HG02884 (cell line): ENCODE measurements at regions not wholly inside any gene's neighbourhood (a gene's known extent, or its start where the extent isn't known, plus 50 kb on each side); places are given as distances from the start of the nearest gene placed in this dataset.

ENCODE experiments used
- ATAC-seq: cut with Tn5 transposase; IDR thresholded peaks from one replicate; pipeline ENCODE4 v1.9.1; 2021; ENCODE audit warnings: mild to moderate bottlenecking, moderate library complexity; ENCODE audit not compliant: unreplicated experiment

- no peak for ATAC-seq
These were observed 123.0 kb upstream of the ARHGAP28 start for GRCh38 chr18:6606411-6607085.

- no peak for ATAC-seq
These were observed 122.2 kb upstream of the ARHGAP28 start for GRCh38 chr18:6607343-6607742.

DNA sequence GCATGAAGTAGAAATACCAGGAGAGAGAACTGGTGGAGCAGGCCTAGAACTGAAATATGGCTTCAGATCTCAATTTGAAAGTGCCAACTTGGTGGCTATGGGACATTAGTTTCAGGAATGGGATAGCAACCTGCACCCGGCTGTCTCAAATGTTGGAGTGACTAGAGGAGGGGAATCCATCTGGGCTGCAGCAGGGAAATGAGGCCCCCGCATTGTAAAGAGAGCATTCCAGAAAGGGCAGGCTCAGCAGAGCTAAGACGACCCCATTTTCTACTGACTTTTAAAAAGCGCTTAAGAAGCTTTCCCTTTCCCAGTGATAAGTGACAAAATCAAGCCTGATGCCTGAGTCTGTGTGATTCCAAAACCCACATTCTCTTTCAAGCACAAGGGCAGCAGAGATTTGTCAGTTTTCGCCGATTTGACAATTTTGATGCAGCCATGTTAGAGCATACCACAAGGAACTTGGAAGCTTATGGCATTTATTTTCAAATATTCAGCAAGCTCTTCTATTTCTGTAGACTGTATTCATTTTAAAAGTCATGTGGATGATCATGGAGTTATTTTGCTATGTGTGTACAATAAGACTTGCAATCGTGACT is 119.8 kb upstream of the ARHGAP28 start:
- ATAC-seq: no peak

DNA sequence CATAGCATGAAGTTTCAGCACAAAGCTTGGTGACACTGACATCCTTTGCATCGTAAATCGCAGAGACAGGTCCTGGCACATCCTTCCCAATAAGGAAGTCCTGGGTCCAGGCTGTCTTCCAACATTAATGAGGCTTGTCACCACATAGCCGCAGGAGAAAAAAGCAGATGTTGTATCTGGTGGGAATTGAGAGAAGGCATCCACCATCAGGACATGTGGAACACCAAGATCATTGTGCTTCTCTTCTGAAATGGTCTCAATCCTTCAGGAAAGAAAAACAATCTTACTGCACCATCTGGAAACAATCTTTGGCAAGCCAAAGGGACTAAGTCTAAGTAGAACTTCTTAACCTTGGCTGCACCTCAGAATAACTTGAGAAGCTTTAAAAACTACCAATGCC is 119.0 kb upstream of the ARHGAP28 start:
- no peak for ATAC-seq

DNA sequence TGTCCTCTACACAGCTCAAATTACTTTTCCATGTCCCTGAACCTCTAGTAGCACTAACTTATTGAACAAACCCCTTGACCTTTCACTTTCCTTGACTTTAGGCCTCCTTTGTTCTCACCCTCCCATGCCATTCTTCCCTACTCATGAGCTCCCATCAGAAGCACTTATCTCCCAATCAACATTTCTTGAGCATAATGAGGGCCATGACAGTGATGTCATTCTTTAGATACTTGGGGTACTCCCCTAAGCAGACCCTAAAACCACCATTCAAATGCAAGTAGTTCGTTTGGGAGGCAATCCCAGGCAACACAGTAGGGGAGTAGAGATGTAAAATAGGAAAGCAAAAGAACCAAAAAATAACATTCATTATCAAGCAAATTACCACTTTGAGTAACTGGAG is 115.9 kb upstream of the ARHGAP28 start:
- no peak for ATAC-seq

GRCh38 chr18:6614952-6615351 is 114.6 kb upstream of the ARHGAP28 start:
- no peak for ATAC-seq

GRCh38 chr18:6616981-6617380 is 112.5 kb upstream of the ARHGAP28 start:
- ATAC-seq: no peak

DNA sequence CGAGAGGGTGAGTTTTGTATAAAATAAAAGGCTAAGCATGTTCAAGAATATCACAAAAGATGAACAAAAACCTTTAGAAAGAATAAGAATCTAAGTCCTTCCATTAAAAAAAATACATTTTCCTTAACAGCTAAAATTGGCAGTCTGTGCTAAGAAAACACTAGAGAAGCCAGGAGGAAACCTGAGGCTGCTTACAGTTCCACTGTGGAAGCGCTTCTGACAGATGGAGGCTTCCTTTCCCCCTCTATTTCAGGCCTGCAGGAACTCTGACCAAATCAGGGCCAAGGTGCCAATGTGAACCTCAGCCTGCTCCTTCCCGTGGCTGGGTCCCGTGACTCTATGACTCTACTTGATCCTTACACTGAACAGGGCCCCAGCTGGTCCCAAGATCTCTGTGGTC is 108.1 kb upstream of the ARHGAP28 start:
- ATAC-seq: no peak

GRCh38 chr18:6623278-6623677 is 106.2 kb upstream of the ARHGAP28 start:
- ATAC-seq: no peak

DNA sequence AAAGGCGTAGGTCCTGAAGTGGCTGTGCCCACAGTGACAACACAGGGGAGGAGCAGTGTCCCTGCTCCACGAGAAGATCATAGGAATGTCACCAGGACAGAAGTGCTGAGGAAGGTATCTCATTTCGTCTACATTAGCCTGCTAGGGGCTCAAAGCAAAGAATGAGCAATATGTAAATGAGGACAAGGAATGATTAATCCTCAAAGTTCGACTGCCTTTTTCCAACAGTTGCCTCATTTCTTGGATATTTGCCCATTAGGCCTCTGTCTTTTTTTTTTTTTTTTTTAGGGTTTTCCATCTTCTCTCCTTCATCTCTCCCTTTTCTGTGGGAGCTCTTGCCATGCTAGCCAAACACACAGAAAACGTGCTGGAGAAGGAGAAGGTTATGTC is 105.2 kb upstream of the ARHGAP28 start:
- no peak for ATAC-seq

DNA sequence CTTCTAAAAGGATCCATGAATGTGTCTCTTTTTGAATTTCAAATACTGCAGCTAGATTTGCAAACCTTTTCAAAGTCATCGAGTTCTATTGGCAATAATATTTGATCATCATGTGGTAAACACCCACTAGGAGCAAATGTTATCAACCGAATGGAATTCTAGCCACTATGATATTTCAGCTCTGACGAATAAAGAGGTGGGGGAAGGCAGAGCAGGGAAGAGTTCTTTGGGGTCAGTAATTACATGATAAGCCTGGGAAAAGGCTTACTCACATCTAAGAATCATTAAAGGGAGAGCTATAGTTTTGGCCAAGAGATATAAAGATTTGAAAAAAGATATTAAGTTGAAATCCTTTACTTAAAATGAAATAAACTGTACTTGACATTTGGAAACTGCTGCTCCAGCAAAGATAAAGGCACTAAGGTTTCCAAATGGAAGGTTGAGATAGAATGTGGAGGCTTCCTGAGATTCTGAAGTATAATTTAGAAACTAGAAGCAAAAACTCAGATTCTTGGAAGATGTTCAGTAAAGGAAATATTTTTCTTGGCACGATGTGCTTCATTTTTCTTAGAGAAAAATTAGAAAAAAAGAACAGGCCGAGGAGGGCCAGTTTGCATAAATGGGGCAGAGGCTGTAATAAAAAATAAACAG is 104.7 kb upstream of the ARHGAP28 start:
- ATAC-seq: no peak

DNA sequence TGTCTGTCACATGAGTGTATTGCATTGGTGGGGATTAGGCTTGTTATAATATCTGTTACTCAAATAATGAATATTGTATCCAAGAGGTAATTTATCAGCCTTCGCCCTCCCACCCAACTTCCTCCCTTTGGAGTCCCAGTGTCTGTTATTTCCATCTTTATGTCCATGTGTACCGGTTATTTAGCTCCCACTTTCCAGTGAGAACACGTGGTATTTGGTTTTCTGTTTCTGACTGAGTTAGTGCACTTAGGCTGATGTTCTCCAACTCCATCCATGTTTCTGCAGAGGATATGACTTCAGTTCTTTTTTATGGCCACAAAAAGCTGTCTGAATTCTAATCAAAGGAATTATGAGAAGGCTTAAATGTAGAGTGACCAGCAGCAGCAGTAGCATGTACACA is 104.0 kb upstream of the ARHGAP28 start:
- no peak for ATAC-seq

- ATAC-seq: no peak
These were observed 103.1 kb upstream of the ARHGAP28 start for GRCh38 chr18:6626457-6626856.

DNA sequence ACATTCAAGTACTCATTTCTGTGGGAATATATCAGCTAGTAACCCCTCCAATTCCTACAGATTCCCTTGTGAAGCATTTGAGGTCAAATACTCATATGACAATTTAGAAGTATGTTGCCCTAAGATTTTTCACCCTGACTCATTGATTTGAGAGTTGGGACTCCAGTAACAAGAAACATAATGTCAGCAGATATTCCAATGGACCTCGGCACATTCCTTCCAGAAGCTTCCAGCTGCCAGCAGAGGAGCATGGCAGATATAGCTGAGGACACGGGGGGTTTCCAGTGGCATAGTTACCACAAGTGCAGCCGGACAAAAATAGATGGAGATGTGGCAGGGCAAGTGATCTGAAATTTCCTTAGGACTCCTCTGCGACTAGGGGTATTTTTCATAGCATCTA is 101.9 kb upstream of the ARHGAP28 start:
- ATAC-seq: no peak

- ATAC-seq: no peak
These were observed 101.3 kb upstream of the ARHGAP28 start for GRCh38 chr18:6628187-6628586.

DNA sequence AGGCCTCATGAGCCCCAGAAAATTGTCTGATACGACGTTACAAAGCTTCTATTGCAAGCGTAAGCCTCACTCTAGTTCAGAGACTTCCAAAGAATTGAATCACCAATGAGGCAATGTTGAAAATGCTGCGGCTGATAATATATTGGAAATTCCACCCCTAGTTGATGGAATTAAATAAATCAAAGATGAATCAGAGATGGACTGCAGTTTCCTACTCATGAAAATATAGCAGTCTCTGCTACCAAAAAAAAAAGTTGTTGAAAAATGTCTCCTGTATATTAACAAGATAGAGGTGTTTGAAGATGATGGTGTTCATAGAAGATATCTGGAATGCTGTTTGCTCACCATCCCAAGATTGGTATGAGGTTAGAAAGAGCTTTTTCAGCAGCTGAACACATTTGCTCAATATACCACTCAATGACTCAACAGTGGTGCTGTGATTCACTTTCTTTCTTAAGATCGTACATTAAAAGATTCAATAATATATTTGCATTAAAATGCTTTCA is 99.8 kb upstream of the ARHGAP28 start:
- no peak for ATAC-seq

- ATAC-seq: no peak
These were observed 96.2 kb upstream of the ARHGAP28 start for GRCh38 chr18:6633310-6633709.

DNA sequence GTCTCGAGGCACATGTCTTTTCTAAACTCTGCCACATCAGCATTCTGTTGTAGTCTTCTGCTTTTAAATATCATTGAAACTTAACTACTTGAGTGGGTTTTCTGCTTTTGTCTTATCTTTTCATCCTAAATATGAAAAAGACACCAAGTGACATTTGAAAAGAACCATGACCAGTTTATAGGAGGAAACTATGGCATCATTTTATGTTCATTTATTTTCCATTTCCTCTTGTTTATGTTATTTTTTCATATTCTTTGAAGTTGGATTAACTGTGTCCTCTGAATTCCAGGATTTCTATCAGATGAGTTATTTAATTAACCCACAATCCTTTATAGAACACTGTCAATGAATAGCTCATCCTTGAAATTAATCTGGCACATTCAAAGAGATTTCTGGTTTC is 93.4 kb upstream of the ARHGAP28 start:
- no peak for ATAC-seq

DNA sequence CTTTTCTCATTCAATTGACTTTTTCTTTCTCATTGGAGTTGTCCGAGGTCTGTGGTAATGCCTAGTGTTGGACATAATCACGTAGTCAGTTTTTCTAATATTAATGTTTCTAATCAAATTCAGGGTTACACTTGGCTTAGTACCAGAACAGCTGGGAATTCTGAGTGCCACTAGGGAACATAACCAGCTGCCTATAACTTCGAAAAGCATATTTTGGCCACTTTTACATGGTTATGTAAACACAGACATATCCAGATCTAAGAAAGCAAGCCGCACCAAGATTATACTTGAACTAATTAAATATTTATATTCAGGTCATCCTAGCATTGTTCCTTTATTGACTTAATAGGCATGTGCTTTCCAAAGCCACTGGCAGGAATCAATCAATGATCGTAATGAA is 91.1 kb upstream of the ARHGAP28 start:
- ATAC-seq: no peak

- no peak for ATAC-seq
These were observed 90.2 kb upstream of the ARHGAP28 start for GRCh38 chr18:6639305-6639704.

DNA sequence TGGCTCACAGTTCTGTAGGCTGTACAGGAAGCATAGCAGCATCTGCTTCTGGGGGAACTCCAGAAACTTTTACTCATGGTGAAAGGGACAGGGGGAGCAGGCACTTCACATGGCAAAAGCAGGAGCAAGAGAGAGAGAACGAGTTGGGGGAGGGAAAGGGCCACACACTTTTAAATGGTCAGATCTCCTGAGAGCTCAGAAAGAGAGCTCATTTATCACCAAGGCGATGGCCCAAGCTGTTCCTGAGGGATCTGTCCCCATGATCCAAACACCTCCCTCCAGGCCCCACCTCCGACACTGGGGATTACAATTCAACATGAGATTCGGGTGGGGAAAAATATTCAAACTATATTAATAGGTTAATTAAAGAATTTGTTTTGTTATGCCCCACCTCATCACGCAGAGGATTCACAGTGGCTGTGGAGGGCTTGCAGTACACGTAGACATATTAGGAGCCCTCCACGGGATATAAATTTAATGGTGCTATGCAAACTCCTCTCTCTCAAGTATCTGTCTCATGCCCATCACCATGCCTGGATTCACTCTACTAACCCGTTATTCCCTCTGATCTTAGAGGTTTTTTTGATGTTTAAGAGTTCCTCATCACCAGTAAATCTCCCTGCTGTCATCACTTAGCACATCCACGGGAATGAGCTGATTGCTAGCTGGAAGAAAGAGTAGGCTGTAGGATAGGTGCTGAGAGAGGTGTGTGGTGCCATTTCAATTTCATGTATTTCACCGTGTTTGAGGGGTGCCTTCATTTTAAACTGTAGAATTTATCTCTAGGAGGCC is 84.5 kb upstream of the ARHGAP28 start:
- ATAC-seq: no peak

DNA sequence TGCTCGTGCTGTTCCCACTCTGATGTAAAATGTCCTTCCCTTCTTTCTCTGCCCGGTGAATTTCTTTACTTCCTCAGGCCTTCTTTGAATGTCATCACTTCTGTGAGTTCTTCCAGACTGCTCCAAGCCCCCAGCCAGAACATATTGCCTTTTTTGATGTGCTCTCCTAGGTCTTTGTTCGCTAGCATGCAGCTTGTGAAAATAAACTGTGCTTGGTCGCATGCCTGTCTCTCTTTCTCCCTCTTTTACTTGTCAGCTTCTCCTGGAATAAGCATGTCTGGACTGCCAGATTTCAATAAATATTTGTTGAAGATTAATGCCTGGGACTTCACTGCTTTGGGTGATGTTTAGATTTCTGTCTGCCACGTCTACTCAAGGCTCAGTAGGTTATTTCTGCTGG is 82.7 kb upstream of the ARHGAP28 start:
- no peak for ATAC-seq
